H9 (cell line): ENCODE measurements at regions not wholly inside any gene's neighbourhood (a gene's known extent, or its start where the extent isn't known, plus 50 kb on each side); places are given as distances from the start of the nearest gene placed in this dataset.

Experiments
- DNase-seq: peaks from one replicate; pipeline ENCODE4 v3.0.0-alpha.2; 2017
- H2AFZ ChIP-seq: one replicate; pipeline ENCODE4 v1.6.1; 2013; ENCODE audit warnings: mild to moderate bottlenecking, low read length, control low read depth, moderate library complexity
- H2AK5ac ChIP-seq: 2 replicates; pipeline ENCODE4 v1.6.1; 2013; ENCODE audit warnings: low read length, control low read depth, mixed read lengths; ENCODE audit not compliant: insufficient read length
- H2BK120ac ChIP-seq: one replicate; pipeline ENCODE4 v1.6.1; 2013; ENCODE audit warnings: low read depth, mild to moderate bottlenecking, low read length, control low read depth, inconsistent platforms; ENCODE audit not compliant: poor library complexity, severe bottlenecking
- H2BK12ac ChIP-seq: 2 replicates; pipeline ENCODE4 v1.6.1; 2013; ENCODE audit warnings: low read length, control low read depth, mixed read lengths, low read depth; ENCODE audit not compliant: insufficient read length
- H2BK15ac ChIP-seq: 2 replicates; pipeline ENCODE4 v1.6.1; 2013; ENCODE audit warnings: low read depth, low read length, control low read depth
- H2BK20ac ChIP-seq: one replicate; pipeline ENCODE4 v1.6.1; 2013; ENCODE audit warnings: low read depth, mild to moderate bottlenecking, low read length, control low read depth, inconsistent platforms; ENCODE audit not compliant: poor library complexity, severe bottlenecking
- H2BK5ac ChIP-seq: 2 replicates; pipeline ENCODE4 v1.6.1; 2013; ENCODE audit warnings: low read length, control low read depth, mixed read lengths; ENCODE audit not compliant: insufficient read length
- H3K14ac ChIP-seq: 2 replicates; pipeline ENCODE4 v1.6.1; 2013; ENCODE audit warnings: low read length, control low read depth; ENCODE audit not compliant: insufficient read depth
- H3K18ac ChIP-seq: 2 replicates; pipeline ENCODE4 v1.6.1; 2013; ENCODE audit warnings: low read depth, mild to moderate bottlenecking, mixed read lengths, low read length, control low read depth; ENCODE audit not compliant: insufficient read length
- H3K23ac ChIP-seq: 2 replicates; pipeline ENCODE4 v1.6.1; 2013; ENCODE audit warnings: low read length, control low read depth, mixed read lengths, low read depth; ENCODE audit not compliant: insufficient read length
- H3K23me2 ChIP-seq: 2 replicates; pipeline ENCODE4 v1.6.1; 2013; ENCODE audit warnings: low read depth, mild to moderate bottlenecking, mixed read lengths, low read length, control low read depth; ENCODE audit not compliant: insufficient read length, poor library complexity, severe bottlenecking
- H3K27ac ChIP-seq: 2 replicates; pipeline ENCODE4 v1.5.1; 2013; ENCODE audit warnings: low read length, control low read depth, mixed read lengths, low read depth; ENCODE audit not compliant: insufficient read length
- H3K27me3 ChIP-seq: 2 replicates; pipeline ENCODE4 v1.6.1; 2013; ENCODE audit warnings: low read length, control low read depth, inconsistent platforms; ENCODE audit not compliant: insufficient read depth
- H3K4ac ChIP-seq: 2 replicates; pipeline ENCODE4 v1.6.1; 2013; ENCODE audit warnings: low read depth, mild to moderate bottlenecking, control low read depth, inconsistent platforms, low read length, moderate library complexity
- H3K4me1 ChIP-seq: 2 replicates; pipeline ENCODE4 v1.6.1; 2013; ENCODE audit warnings: low read length, control low read depth, inconsistent platforms; ENCODE audit not compliant: insufficient read depth
- H3K4me2 ChIP-seq: 2 replicates; pipeline ENCODE4 v1.6.1; 2013; ENCODE audit warnings: low read length, control low read depth, mixed read lengths; ENCODE audit not compliant: insufficient read length, insufficient read depth
- H3K56ac ChIP-seq: 2 replicates; pipeline ENCODE4 v1.6.1; 2013; ENCODE audit warnings: low read depth, mild to moderate bottlenecking, mixed read lengths, low read length, control low read depth; ENCODE audit not compliant: insufficient read length
- H3K79me1 ChIP-seq: 2 replicates; pipeline ENCODE4 v1.6.1; 2013; ENCODE audit warnings: low read depth, mild to moderate bottlenecking, moderate library complexity, low read length, control low read depth, inconsistent platforms; ENCODE audit not compliant: insufficient read depth, poor library complexity, severe bottlenecking
- H3K79me2 ChIP-seq: 2 replicates; pipeline ENCODE4 v1.6.1; 2013; ENCODE audit warnings: low read length, control low read depth, inconsistent platforms; ENCODE audit not compliant: insufficient read depth
- H3K9ac ChIP-seq: 2 replicates; pipeline ENCODE4 v1.6.1; 2013; ENCODE audit warnings: low read length, control low read depth, mixed read lengths; ENCODE audit not compliant: insufficient read length; ENCODE audit errors: extremely low read depth
- H3K9me3 ChIP-seq: one replicate; pipeline ENCODE4 v1.6.1; 2013; ENCODE audit warnings: low read depth, low read length, inconsistent platforms; ENCODE audit not compliant: control insufficient read depth
- H3T11ph ChIP-seq: one replicate; pipeline ENCODE4 v1.6.1; 2013; ENCODE audit warnings: mild to moderate bottlenecking, low read length, control low read depth, inconsistent platforms
- H4K20me1 ChIP-seq: one replicate; pipeline ENCODE4 v1.6.1; 2013; ENCODE audit not compliant: control insufficient read depth, insufficient read length, insufficient read depth
- H4K5ac ChIP-seq: 2 replicates; pipeline ENCODE4 v1.6.1; 2013; ENCODE audit warnings: low read depth, mild to moderate bottlenecking, mixed read lengths, low read length, control low read depth; ENCODE audit not compliant: insufficient read length
- H4K8ac ChIP-seq: replicated peaks from 2 replicates; pipeline ENCODE4 v1.6.1; 2013; ENCODE audit warnings: low read length, control low read depth, mixed read lengths, low read depth; ENCODE audit not compliant: insufficient read length
- H4K91ac ChIP-seq: 2 replicates; pipeline ENCODE4 v1.6.1; 2013; ENCODE audit warnings: low read depth, mild to moderate bottlenecking, moderate library complexity, mixed read lengths, low read length, control low read depth; ENCODE audit not compliant: insufficient read length
- H3K27ac Mint-ChIP-seq, 3 experiments: 2 replicates in 2 of 3; 3 replicates in 1 of 3; pipeline ENCODE4 v1.8.0; 2020 to 2021; ENCODE audit warnings: mixed read lengths in 3 of 3, mild to moderate bottlenecking in 1 of 3, moderate library complexity in 1 of 3
- H3K27me3 Mint-ChIP-seq: 2 replicates; pipeline ENCODE4 v1.8.0; 2021; ENCODE audit warnings: low read depth, mild to moderate bottlenecking, moderate library complexity, mixed read lengths
- H3K36me3 Mint-ChIP-seq, 3 experiments: 2 replicates in 2 of 3; 3 replicates in 1 of 3; pipeline ENCODE4 v1.8.0; 2020 to 2021; ENCODE audit warnings: low read depth in 3 of 3, mixed read lengths in 3 of 3; ENCODE audit not compliant: insufficient read depth in 1 of 3
- H3K4me1 Mint-ChIP-seq, 2 experiments: 2 replicates each; pipeline ENCODE4 v1.8.0; 2020; ENCODE audit warnings: mixed read lengths in 2 of 2
- H3K4me3 Mint-ChIP-seq, 2 experiments: 2 replicates in 1 of 2; 3 replicates in 1 of 2; pipeline ENCODE4 v1.8.0; 2020 to 2021; ENCODE audit warnings: mild to moderate bottlenecking in 2 of 2, mixed read lengths in 2 of 2, moderate library complexity in 1 of 2
- H3K9me3 Mint-ChIP-seq, 2 experiments: 2 replicates in 1 of 2; 3 replicates in 1 of 2; pipeline ENCODE4 v1.8.0; 2020; ENCODE audit warnings: mild to moderate bottlenecking in 2 of 2, mixed read lengths in 2 of 2, moderate library complexity in 1 of 2
- WGBS: extraction: QIAGEN DNeasy Blood & Tissue Kit; methylation state at CpG from one replicate; pipeline ENCODE4 v1.1.7; 2013; ENCODE audit warnings: missing lambda C conversion rate, low lambda C conversion rate, mixed read lengths; ENCODE audit not compliant: insufficient read length; ENCODE audit errors: extremely low coverage; 5-methylcytosine and 5-hydroxymethylcytosine counted together
- TF ChIP-seq, protein P1 (sequence below): fragments of 200-600 bp; sonication (generic); conservative IDR thresholded peaks from 3 replicates; pipeline ENCODE4 v1.8.0; 2021; ENCODE audit warnings: antibody characterized with exemption, mild to moderate bottlenecking

DNA sequence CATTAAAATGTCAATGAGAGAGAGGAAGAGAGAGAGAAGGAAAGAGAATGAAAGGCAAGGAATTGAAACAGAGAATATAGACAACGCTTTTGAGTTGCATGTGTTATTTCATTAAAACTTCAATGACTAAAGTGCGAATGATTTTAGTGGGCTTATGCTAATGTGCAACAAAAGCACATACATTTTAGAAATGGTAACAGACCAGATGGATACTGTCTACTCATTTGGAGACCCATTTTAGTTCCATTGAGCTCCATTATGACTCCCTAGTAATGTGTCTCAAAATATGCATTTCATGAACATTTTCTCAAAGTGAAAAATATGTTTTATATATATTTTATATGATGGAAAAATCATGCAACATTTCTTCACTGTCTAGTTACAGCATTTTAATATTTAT is 622.2 kb upstream of the GCFC2 start:
- no peak overlapping the region for H2BK20ac ChIP-seq
- no peak overlapping the region for H2BK15ac ChIP-seq
- TF ChIP-seq, protein P1, sequence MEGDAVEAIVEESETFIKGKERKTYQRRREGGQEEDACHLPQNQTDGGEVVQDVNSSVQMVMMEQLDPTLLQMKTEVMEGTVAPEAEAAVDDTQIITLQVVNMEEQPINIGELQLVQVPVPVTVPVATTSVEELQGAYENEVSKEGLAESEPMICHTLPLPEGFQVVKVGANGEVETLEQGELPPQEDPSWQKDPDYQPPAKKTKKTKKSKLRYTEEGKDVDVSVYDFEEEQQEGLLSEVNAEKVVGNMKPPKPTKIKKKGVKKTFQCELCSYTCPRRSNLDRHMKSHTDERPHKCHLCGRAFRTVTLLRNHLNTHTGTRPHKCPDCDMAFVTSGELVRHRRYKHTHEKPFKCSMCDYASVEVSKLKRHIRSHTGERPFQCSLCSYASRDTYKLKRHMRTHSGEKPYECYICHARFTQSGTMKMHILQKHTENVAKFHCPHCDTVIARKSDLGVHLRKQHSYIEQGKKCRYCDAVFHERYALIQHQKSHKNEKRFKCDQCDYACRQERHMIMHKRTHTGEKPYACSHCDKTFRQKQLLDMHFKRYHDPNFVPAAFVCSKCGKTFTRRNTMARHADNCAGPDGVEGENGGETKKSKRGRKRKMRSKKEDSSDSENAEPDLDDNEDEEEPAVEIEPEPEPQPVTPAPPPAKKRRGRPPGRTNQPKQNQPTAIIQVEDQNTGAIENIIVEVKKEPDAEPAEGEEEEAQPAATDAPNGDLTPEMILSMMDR, result no peak
- no peaks in the 10 kb centered on the region for H3K27me3 ChIP-seq
- no peak overlapping the region for H4K91ac ChIP-seq
- no CpG with 5 or more reads among the region's 2 CpGs for WGBS
- no peak overlapping the region for H3K23ac ChIP-seq
- no peak overlapping the region for H3K27ac ChIP-seq
- H4K20me1 ChIP-seq, result no peaks in the 10 kb centered on the region
- Mint-ChIP-seq H3K9me3 (peaks cover 0 to 5% of the 10 kb centered on the region in 2 experiments; a peak in 2 of 5 replicates), H3K27me3 (no peaks in the 10 kb centered on the region), H3K4me3 (no peak overlapping the region), H3K36me3 (peaks cover 0 to 4% (median 2%) of the 10 kb centered on the region in 3 experiments; a peak in 3 of 7 replicates), H3K27ac (no peak overlapping the region), H3K4me1 (peaks cover 5 to 6% of the 10 kb centered on the region in 2 experiments)
- no peaks in the 10 kb centered on the region for H3K4me1 ChIP-seq
- no peak overlapping the region for H2BK12ac ChIP-seq
- H3K4me2 ChIP-seq, result no peak overlapping the region
- H3K18ac ChIP-seq, result no peak overlapping the region
- H3K9ac ChIP-seq, result no peak overlapping the region
- H3K4ac ChIP-seq, result no peak overlapping the region
- no peak overlapping the region for H2AK5ac ChIP-seq
- H4K5ac ChIP-seq, result no peak overlapping the region
- H2BK5ac ChIP-seq, result no peak overlapping the region
- no peak overlapping the region for H2BK120ac ChIP-seq
- no peak overlapping the region for H2AFZ ChIP-seq
- H3K79me1 ChIP-seq, result no peaks in the 10 kb centered on the region
- no peak overlapping the region for H3K14ac ChIP-seq
- H3K56ac ChIP-seq, result no peak overlapping the region
- no peaks in the 10 kb centered on the region for H3K9me3 ChIP-seq
- no peak for DNase-seq
- H4K8ac ChIP-seq, result no peak overlapping the region
- H3T11ph ChIP-seq, result no peak overlapping the region
- no peaks in the 10 kb centered on the region for H3K79me2 ChIP-seq
- no peaks in the 10 kb centered on the region for H3K23me2 ChIP-seq
